GM10248 (cell line): ENCODE measurements at regions not wholly inside any gene's neighbourhood (a gene's known extent, or its start where the extent isn't known, plus 50 kb on each side); places are given as distances from the start of the nearest gene placed in this dataset.

Experiments used
- CTCF ChIA-PET: fragments of 300-600 bp; sonication (Branson Sonifier 250); formaldehyde crosslinking; extraction: SDS; loops from one replicate; lab custom pipeline; 2021; ENCODE audit warnings: antibody characterized with exemption; lab: Yijun Ruan, JAX
- POLR2A ChIA-PET: fragments of 350-650 bp; sonication (Branson Sonifier 250); formaldehyde crosslinking; extraction: SDS; loops from one replicate; lab custom pipeline; 2020; ENCODE audit warnings: antibody characterized with exemption; lab: Yijun Ruan, JAX
- DNase-seq: peaks from one replicate; pipeline ENCODE4 v3.0.0; 2012; ENCODE audit errors: extremely low spot score
- CTCF ChIP-seq: IDR thresholded peaks from 2 replicates; pipeline ENCODE4 v1.5.1; 2012; ENCODE audit warnings: mild to moderate bottlenecking, low read depth; ENCODE audit errors: extremely low read depth, missing control alignments, control extremely low read depth

GRCh38 chr1:5519366-5520135 is 472.7 kb downstream of the NPHP4 start:
- ChIA-PET POLR2A (no interaction called here), CTCF (interaction anchor here (1.8 kb wide), 1 partner anchor 9 kb away, joined by 10 read pairs; no protein-coding TSS in a partner anchor)
- DNase-seq, result no peak
- TF ChIP-seq CTCF, result no peak

GRCh38 chr1:5516756-5517155 is 475.5 kb downstream of the NPHP4 start:
- no peak for TF ChIP-seq CTCF
- no peak for DNase-seq
- ChIA-PET CTCF (interaction anchor here (3.5 to 9.2 kb wide), 2 partner anchors 11 to 400 kb away, joined by 19 to 69 read pairs; no protein-coding TSS in a partner anchor), POLR2A (no interaction called here)

- DNase-seq, result no peak
- ChIA-PET POLR2A (no interaction called here), CTCF (interaction anchor here (1.0 to 9.2 kb wide), 10 partner anchors 10 to 401 kb away, joined by 3 to 69 read pairs (median 5); no protein-coding TSS in a partner anchor)
- no peak for TF ChIP-seq CTCF
Observed at GRCh38 chr1:5515501-5515900, 476.7 kb downstream of the NPHP4 start.

GRCh38 chr1:5514527-5515183 is 477.6 kb downstream of the NPHP4 start:
- CTCF ChIA-PET, result interaction anchor here (0.6 to 9.2 kb wide), 24 partner anchors 9 to 402 kb away, joined by 3 to 69 read pairs (median 4); no protein-coding TSS in a partner anchor
- POLR2A ChIA-PET, result no interaction called here
- TF ChIP-seq CTCF, result peak; percentile 98
- peak; percentile 86 for DNase-seq

- ChIA-PET POLR2A (no interaction called here), CTCF (interaction anchor here (0.6 to 9.2 kb wide), 24 partner anchors 8 to 403 kb away, joined by 3 to 69 read pairs (median 4); no protein-coding TSS in a partner anchor)
- no peak for DNase-seq
- peak; percentile 14 for TF ChIP-seq CTCF
Observed at GRCh38 chr1:5513846-5514526, 478.2 kb downstream of the NPHP4 start.

- ChIA-PET POLR2A (no interaction called here), CTCF (interaction anchor here (1.1 to 9.2 kb wide), 5 partner anchors 9 to 404 kb away, joined by 3 to 69 read pairs (median 4); no protein-coding TSS in a partner anchor)
- no peak for TF ChIP-seq CTCF
- no peak for DNase-seq
Observed at GRCh38 chr1:5513179-5513578, 479.0 kb downstream of the NPHP4 start.
